ENCODE measurements at regions not wholly inside any gene's neighbourhood (a gene's known extent, or its start where the extent isn't known, plus 50 kb on each side); places are given as distances from the start of the nearest gene placed in this dataset.

- no peak for DNase-seq (ENCODE audit: low spot score)
- ATAC-seq (ENCODE audit: low FRiP score), result no peak
- TF ChIP-seq, protein P1, sequence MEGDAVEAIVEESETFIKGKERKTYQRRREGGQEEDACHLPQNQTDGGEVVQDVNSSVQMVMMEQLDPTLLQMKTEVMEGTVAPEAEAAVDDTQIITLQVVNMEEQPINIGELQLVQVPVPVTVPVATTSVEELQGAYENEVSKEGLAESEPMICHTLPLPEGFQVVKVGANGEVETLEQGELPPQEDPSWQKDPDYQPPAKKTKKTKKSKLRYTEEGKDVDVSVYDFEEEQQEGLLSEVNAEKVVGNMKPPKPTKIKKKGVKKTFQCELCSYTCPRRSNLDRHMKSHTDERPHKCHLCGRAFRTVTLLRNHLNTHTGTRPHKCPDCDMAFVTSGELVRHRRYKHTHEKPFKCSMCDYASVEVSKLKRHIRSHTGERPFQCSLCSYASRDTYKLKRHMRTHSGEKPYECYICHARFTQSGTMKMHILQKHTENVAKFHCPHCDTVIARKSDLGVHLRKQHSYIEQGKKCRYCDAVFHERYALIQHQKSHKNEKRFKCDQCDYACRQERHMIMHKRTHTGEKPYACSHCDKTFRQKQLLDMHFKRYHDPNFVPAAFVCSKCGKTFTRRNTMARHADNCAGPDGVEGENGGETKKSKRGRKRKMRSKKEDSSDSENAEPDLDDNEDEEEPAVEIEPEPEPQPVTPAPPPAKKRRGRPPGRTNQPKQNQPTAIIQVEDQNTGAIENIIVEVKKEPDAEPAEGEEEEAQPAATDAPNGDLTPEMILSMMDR (IDR thresholded peaks at IDR 0.05), result no peak
These were observed 1705.3 kb downstream of the NCAM2 start for GRCh38 chr21:22703521-22703920.

GRCh38 chr21:22710721-22711120 is 1712.5 kb downstream of the NCAM2 start:
- no peak for ATAC-seq (ENCODE audit: low FRiP score)
- TF ChIP-seq, protein P1 (IDR thresholded peaks at IDR 0.05), result no peak
- no peak for DNase-seq (ENCODE audit: low spot score)

- TF ChIP-seq, protein P1 (IDR thresholded peaks at IDR 0.05), result no peak
- DNase-seq (ENCODE audit: low spot score) (no peak), ATAC-seq (ENCODE audit: low FRiP score) (no peak)
These were observed 1713.4 kb downstream of the NCAM2 start for GRCh38 chr21:22711636-22712035.

DNA sequence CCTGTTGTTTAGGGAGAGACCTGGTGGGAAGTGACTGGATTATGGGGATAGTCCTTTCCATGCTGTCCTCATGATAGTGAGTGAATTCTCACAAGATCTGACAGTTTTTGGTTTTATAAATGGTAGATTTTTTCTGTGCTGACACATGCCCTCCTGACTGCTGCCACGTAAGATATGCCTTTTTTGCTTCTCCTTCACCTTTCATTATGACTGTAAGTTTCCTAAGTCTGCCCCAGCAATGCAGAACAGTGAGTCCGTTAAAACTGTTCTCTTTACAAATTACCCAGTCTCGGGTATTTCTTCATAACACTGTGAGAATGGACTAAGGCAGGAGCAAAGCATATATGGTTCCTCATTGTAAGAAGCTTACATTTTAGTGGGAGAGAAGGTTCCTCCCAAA is 1727.2 kb downstream of the NCAM2 start:
- TF ChIP-seq, protein P1 (IDR thresholded peaks at IDR 0.05), result no peak
- DNase-seq (ENCODE audit: low spot score) (no peak), ATAC-seq (ENCODE audit: low FRiP score) (no peak)

DNA sequence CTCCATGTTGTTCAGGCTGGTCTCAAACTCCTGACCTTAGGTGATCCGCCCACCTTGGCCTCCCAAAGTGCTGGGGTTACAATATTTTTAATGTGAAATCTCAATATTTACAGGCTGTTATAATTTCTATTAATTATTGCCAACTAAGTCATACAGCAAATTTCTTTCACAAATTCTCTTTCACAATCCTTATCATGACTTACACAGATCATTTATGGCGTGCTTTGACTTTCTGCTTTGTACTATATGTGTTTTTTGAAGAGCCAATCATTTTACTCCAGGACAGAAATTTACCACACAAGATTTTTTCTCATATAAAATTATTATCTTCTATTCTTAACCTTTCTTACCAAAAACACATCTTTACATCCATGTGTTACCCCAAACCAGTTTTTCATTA is 1729.9 kb downstream of the NCAM2 start:
- DNase-seq (ENCODE audit: low spot score) (no peak), ATAC-seq (ENCODE audit: low FRiP score) (no peak)
- TF ChIP-seq, protein P1 (IDR thresholded peaks at IDR 0.05), result no peak

- DNase-seq (ENCODE audit: low spot score) (no peak), ATAC-seq (ENCODE audit: low FRiP score) (no peak)
- TF ChIP-seq, protein P1 (IDR thresholded peaks at IDR 0.05), result no peak
These were observed 1744.9 kb downstream of the NCAM2 start for GRCh38 chr21:22743085-22743484.

DNA sequence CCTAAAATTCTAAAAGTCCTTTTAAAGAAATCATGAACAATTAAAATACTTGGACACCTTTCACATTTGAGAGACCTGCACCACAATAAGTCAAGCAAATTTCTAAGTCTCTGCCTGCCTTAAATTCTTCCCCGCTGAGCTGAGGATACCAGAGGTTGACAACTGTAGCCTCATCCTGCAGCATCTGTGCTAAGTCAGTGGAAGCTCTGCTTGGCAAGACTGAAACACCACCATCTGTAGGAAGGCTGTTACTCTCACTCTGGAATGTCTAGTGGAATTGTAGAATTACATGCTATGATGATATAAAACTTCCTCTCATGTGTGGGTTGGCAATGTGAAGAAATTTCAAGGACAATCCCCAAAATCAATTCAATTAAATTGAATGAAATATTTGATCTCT is 1756.5 kb downstream of the NCAM2 start:
- TF ChIP-seq, protein P1 (IDR thresholded peaks at IDR 0.05), result no peak
- DNase-seq (ENCODE audit: low spot score), result no peak
- ATAC-seq (ENCODE audit: low FRiP score), result no peak
